Neural cell (in vitro differentiated cells): ENCODE measurements at regions not wholly inside any gene's neighbourhood (a gene's known extent, or its start where the extent isn't known, plus 50 kb on each side); places are given as distances from the start of the nearest gene placed in this dataset.

Experiments
- H2AFZ ChIP-seq: fragments of 200-600, 300-800 bp; sonication (generic), shearing (Covaris generic); 2 replicates; pipeline ENCODE4 v1.6.0; 2014; ENCODE audit warnings: low read depth, mild to moderate bottlenecking, antibody characterized with exemption, low read length, moderate library complexity
- H3F3A ChIP-seq: fragments of 200-600 bp; shearing (Covaris generic); 2 replicates; pipeline ENCODE4 v1.6.1; 2016; ENCODE audit warnings: mild to moderate bottlenecking, moderate library complexity, mixed read lengths, antibody characterized with exemption, low read length; ENCODE audit not compliant: insufficient read depth, poor library complexity, severe bottlenecking
- H3K27ac ChIP-seq: fragments of 200-600, 300-800 bp; sonication (generic), shearing (Covaris generic); 2 replicates; pipeline ENCODE4 v1.5.1; 2014; ENCODE audit warnings: mild to moderate bottlenecking, low read length, moderate library complexity
- H3K27me3 ChIP-seq: fragments of 300-800, 200-600 bp; sonication (generic), shearing (Covaris generic); 2 replicates; pipeline ENCODE4 v1.6.0; 2014; ENCODE audit warnings: mild to moderate bottlenecking, low read depth, low read length, moderate library complexity; ENCODE audit not compliant: insufficient read depth
- H3K36me3 ChIP-seq: fragments of 300-800, 200-600 bp; sonication (generic), shearing (Covaris generic); 2 replicates; pipeline ENCODE4 v1.5.1; 2014; ENCODE audit warnings: mild to moderate bottlenecking, antibody characterized with exemption, low read length, moderate library complexity; ENCODE audit not compliant: insufficient read depth
- H3K4me2 ChIP-seq: fragments of 300-800, 200-600 bp; sonication (generic), shearing (Covaris generic); 2 replicates; pipeline ENCODE4 v1.6.0; 2014; ENCODE audit warnings: mild to moderate bottlenecking, low read length
- H3K4me3 ChIP-seq: fragments of 300-800, 200-600 bp; sonication (generic), shearing (Covaris generic); 2 replicates; pipeline ENCODE4 v1.5.1; 2014; ENCODE audit warnings: mild to moderate bottlenecking, low read length, moderate library complexity
- H3K79me2 ChIP-seq: fragments of 200-600 bp; shearing (Covaris generic); replicated peaks from 2 replicates; pipeline ENCODE4 v1.6.0; 2014; ENCODE audit warnings: mild to moderate bottlenecking, low read length, moderate library complexity; ENCODE audit not compliant: insufficient read depth
- H3K9ac ChIP-seq: fragments of 300-800, 200-600 bp; sonication (generic), shearing (Covaris generic); 2 replicates; pipeline ENCODE4 v1.6.1; 2016; ENCODE audit warnings: mild to moderate bottlenecking, low read length, mixed read lengths
- H3K9me2 ChIP-seq: fragments of 200-600 bp; shearing (Covaris generic); 2 replicates; pipeline ENCODE4 v1.6.1; 2016; ENCODE audit warnings: mild to moderate bottlenecking, low read length, mixed read lengths; ENCODE audit not compliant: insufficient read depth
- H3K9me3 ChIP-seq: fragments of 200-600, 300-800 bp; sonication (generic), shearing (Covaris generic); 2 replicates; pipeline ENCODE4 v1.6.1; 2016; ENCODE audit warnings: mild to moderate bottlenecking, mixed run types, low read length, moderate library complexity, mixed read lengths
- H4K20me1 ChIP-seq: fragments of 200-600 bp; shearing (Covaris generic); 2 replicates; pipeline ENCODE4 v1.6.1; 2016; ENCODE audit warnings: mild to moderate bottlenecking, mixed run types; ENCODE audit not compliant: insufficient read depth
- EP300 ChIP-seq: fragments of 450-650 bp; conservative IDR thresholded peaks from 2 replicates; pipeline ENCODE4 v1.6.1; 2014; ENCODE audit warnings: antibody characterized with exemption, mild to moderate bottlenecking, moderate library complexity; ENCODE audit not compliant: poor library complexity, severe bottlenecking
- EZH2 ChIP-seq: fragments of 200-600, 300-800 bp; shearing (Covaris generic), sonication (generic); IDR thresholded peaks from 2 replicates; pipeline ENCODE4 v1.6.1; 2014; ENCODE audit warnings: antibody characterized with exemption, low read length, borderline replicate concordance, mild to moderate bottlenecking; ENCODE audit not compliant: insufficient read depth, poor library complexity, severe bottlenecking
- MXI1 ChIP-seq: fragments of 450-650 bp; conservative IDR thresholded peaks from 2 replicates; pipeline ENCODE4 v1.6.1; 2014; ENCODE audit warnings: antibody characterized with exemption, mild to moderate bottlenecking; ENCODE audit not compliant: poor library complexity, severe bottlenecking
- POLR2AphosphoS5 ChIP-seq: IDR thresholded peaks from 2 replicates; pipeline ENCODE4 v1.6.1; 2012
- RAD21 ChIP-seq: fragments of 450-650 bp; conservative IDR thresholded peaks from 2 replicates; pipeline ENCODE4 v1.6.1; 2014; ENCODE audit warnings: antibody characterized with exemption, mild to moderate bottlenecking, moderate library complexity
- TAF1 ChIP-seq: IDR thresholded peaks from 2 replicates; pipeline ENCODE4 v1.6.1; 2012; ENCODE audit warnings: low read depth
- TF ChIP-seq, protein P1 (sequence below): fragments of 450-650 bp; IDR thresholded peaks from 2 replicates; pipeline ENCODE4 v1.5.1; 2014; ENCODE audit warnings: antibody characterized with exemption, mild to moderate bottlenecking, moderate library complexity; ENCODE audit not compliant: poor library complexity, severe bottlenecking
- TF ChIP-seq, protein P2 (sequence below): IDR thresholded peaks from 2 replicates; pipeline ENCODE4 v1.6.1; 2012; ENCODE audit warnings: borderline replicate concordance

DNA sequence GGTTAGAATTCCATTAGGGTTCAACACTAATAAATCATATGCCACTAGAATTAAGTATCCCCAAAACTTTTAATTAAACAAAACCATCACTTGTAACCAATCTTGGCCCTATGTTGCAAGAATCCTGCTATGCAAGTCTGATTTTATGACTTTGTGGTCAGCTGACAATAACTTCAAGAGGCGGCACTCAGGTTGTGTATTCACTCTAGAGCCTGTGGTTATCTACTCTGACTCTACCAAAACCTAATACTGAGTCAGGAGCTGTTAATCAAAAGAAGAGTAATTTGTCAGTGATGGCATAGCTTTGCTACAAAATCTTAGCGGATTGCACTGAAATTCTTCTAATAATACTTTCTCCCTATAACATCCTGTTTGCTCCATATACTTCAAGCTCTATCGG lies 253.7 kb downstream of the AASDHPPT start:
- Histone ChIP-seq H3K27ac (no peak overlapping the region), H2AFZ (no peak overlapping the region), H3K27me3 (no peaks in the 10 kb centered on the region), H3K4me3 (no peak overlapping the region), H3F3A (no peaks in the 10 kb centered on the region), H4K20me1 (no peaks in the 10 kb centered on the region), H3K9ac (no peak overlapping the region), H3K79me2 (no peaks in the 10 kb centered on the region), H3K9me3 (no peaks in the 10 kb centered on the region), H3K4me2 (no peak overlapping the region), H3K9me2 (no peaks in the 10 kb centered on the region), H3K36me3 (no peaks in the 10 kb centered on the region)
- TF ChIP-seq EZH2 (no peak), POLR2AphosphoS5 (no peak), EP300 (no peak), MXI1 (no peak)
- TF ChIP-seq, protein P1, sequence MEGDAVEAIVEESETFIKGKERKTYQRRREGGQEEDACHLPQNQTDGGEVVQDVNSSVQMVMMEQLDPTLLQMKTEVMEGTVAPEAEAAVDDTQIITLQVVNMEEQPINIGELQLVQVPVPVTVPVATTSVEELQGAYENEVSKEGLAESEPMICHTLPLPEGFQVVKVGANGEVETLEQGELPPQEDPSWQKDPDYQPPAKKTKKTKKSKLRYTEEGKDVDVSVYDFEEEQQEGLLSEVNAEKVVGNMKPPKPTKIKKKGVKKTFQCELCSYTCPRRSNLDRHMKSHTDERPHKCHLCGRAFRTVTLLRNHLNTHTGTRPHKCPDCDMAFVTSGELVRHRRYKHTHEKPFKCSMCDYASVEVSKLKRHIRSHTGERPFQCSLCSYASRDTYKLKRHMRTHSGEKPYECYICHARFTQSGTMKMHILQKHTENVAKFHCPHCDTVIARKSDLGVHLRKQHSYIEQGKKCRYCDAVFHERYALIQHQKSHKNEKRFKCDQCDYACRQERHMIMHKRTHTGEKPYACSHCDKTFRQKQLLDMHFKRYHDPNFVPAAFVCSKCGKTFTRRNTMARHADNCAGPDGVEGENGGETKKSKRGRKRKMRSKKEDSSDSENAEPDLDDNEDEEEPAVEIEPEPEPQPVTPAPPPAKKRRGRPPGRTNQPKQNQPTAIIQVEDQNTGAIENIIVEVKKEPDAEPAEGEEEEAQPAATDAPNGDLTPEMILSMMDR: no peak
- TF ChIP-seq, protein P2, sequence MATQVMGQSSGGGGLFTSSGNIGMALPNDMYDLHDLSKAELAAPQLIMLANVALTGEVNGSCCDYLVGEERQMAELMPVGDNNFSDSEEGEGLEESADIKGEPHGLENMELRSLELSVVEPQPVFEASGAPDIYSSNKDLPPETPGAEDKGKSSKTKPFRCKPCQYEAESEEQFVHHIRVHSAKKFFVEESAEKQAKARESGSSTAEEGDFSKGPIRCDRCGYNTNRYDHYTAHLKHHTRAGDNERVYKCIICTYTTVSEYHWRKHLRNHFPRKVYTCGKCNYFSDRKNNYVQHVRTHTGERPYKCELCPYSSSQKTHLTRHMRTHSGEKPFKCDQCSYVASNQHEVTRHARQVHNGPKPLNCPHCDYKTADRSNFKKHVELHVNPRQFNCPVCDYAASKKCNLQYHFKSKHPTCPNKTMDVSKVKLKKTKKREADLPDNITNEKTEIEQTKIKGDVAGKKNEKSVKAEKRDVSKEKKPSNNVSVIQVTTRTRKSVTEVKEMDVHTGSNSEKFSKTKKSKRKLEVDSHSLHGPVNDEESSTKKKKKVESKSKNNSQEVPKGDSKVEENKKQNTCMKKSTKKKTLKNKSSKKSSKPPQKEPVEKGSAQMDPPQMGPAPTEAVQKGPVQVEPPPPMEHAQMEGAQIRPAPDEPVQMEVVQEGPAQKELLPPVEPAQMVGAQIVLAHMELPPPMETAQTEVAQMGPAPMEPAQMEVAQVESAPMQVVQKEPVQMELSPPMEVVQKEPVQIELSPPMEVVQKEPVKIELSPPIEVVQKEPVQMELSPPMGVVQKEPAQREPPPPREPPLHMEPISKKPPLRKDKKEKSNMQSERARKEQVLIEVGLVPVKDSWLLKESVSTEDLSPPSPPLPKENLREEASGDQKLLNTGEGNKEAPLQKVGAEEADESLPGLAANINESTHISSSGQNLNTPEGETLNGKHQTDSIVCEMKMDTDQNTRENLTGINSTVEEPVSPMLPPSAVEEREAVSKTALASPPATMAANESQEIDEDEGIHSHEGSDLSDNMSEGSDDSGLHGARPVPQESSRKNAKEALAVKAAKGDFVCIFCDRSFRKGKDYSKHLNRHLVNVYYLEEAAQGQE: no peak

DNA sequence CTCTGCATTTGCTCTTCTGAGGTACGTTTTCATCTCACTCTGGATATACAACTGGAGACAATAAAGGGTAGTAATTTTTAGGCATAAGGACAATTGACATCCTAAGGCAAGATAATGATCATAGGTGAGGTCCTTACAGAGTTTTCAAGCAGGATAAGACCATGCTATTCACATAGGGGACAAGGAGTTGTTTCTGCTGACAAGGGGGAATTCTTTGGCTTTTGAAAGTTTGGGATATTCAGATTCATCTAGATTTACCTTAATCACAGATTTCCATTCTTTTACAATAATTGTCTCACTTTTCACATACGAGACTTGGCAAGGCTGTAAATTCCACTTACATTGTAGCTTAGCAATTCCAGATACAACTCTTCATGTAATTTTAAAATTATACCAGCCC lies 256.2 kb downstream of the AASDHPPT start:
- H4K20me1 ChIP-seq: no peaks in the 10 kb centered on the region
- no peaks in the 10 kb centered on the region for H3K27me3 ChIP-seq
- no peaks in the 10 kb centered on the region for H3K79me2 ChIP-seq
- H3K9me3 ChIP-seq: no peaks in the 10 kb centered on the region
- no peak overlapping the region for H3K4me2 ChIP-seq
- no peak overlapping the region for H3K27ac ChIP-seq
- H2AFZ ChIP-seq: no peak overlapping the region
- TF ChIP-seq, protein P2: no peak
- TF ChIP-seq, protein P1: no peak
- TF ChIP-seq MXI1 (no peak), RAD21 (no peak), EZH2 (no peak), EP300 (no peak), TAF1 (no peak)
- no peaks in the 10 kb centered on the region for H3K36me3 ChIP-seq
- H3K9me2 ChIP-seq: no peaks in the 10 kb centered on the region
- H3K9ac ChIP-seq: no peak overlapping the region
- H3F3A ChIP-seq: no peaks in the 10 kb centered on the region
- no peak overlapping the region for H3K4me3 ChIP-seq
